GM23338 (cell line): ENCODE measurements at regions not wholly inside any gene's neighbourhood (a gene's known extent, or its start where the extent isn't known, plus 50 kb on each side); places are given as distances from the start of the nearest gene placed in this dataset.

Experiments
- ATAC-seq: fragments of 200-7000 bp; cut with Tn5 transposase; 3 replicates; pipeline ENCODE4 v1.9.1; 2020
- DNase-seq: peaks from one replicate; pipeline ENCODE4 v3.0.0-alpha.2; 2015; ENCODE audit warnings: low spot score
- H2AFZ ChIP-seq: fragments of 200-600 bp; sonication (generic); 2 replicates; pipeline ENCODE4 v1.8.0; 2016; ENCODE audit warnings: antibody characterized with exemption, mild to moderate bottlenecking, moderate library complexity
- H3F3A ChIP-seq: fragments of 200-600 bp; sonication (generic); replicated peaks from 2 replicates; pipeline ENCODE4 v1.8.0; 2017; ENCODE audit warnings: antibody characterized with exemption, mixed run types, low read depth
- H3K27ac ChIP-seq: fragments of 200-600 bp; sonication (generic); 2 replicates; pipeline ENCODE4 v1.6.1; 2016; ENCODE audit warnings: low read depth
- H3K27me3 ChIP-seq: fragments of 200-600 bp; sonication (generic); 2 replicates; pipeline ENCODE4 v1.8.0; 2016; ENCODE audit warnings: mild to moderate bottlenecking, mixed run types, moderate library complexity; ENCODE audit not compliant: insufficient read depth
- H3K36me3 ChIP-seq: fragments of 200-600 bp; sonication (generic); 2 replicates; pipeline ENCODE4 v1.8.0; 2016; ENCODE audit warnings: mild to moderate bottlenecking; ENCODE audit not compliant: insufficient read depth
- H3K4me1 ChIP-seq: fragments of 200-600 bp; sonication (generic); 2 replicates; pipeline ENCODE4 v1.8.0; 2016; ENCODE audit warnings: mild to moderate bottlenecking, moderate library complexity; ENCODE audit not compliant: insufficient read depth
- H3K4me2 ChIP-seq: fragments of 200-600 bp; sonication (generic); 2 replicates; pipeline ENCODE4 v1.7.1; 2017; ENCODE audit warnings: mixed run types
- H3K4me3 ChIP-seq: fragments of 200-600 bp; sonication (generic); 2 replicates; pipeline ENCODE4 v1.6.1; 2016; ENCODE audit warnings: mixed run types
- H3K79me2 ChIP-seq: fragments of 200-600 bp; sonication (generic); replicated peaks from 2 replicates; pipeline ENCODE4 v1.8.0; 2017; ENCODE audit warnings: mild to moderate bottlenecking; ENCODE audit not compliant: insufficient read depth
- H3K9me2 ChIP-seq: fragments of 200-600 bp; sonication (generic); 2 replicates; pipeline ENCODE4 v1.8.0; 2017; ENCODE audit not compliant: insufficient read depth
- H4K20me1 ChIP-seq: fragments of 200-600 bp; sonication (generic); replicated peaks from 2 replicates; pipeline ENCODE4 v1.8.0; 2017; ENCODE audit warnings: mild to moderate bottlenecking; ENCODE audit not compliant: insufficient read depth
- H3K27ac Mint-ChIP-seq: 2 replicates; pipeline ENCODE4 v1.8.0; 2020; ENCODE audit warnings: inconsistent platforms, mild to moderate bottlenecking, moderate library complexity, mixed read lengths
- H3K27me3 Mint-ChIP-seq: 3 replicates; pipeline ENCODE4 v1.8.0; 2022; ENCODE audit warnings: low read depth, mild to moderate bottlenecking, moderate library complexity, mixed read lengths, inconsistent platforms; ENCODE audit not compliant: insufficient read depth, poor library complexity
- H3K36me3 Mint-ChIP-seq: 3 replicates; pipeline ENCODE4 v1.8.0; 2021; ENCODE audit warnings: low read depth, mild to moderate bottlenecking, inconsistent platforms, moderate library complexity, mixed read lengths
- H3K4me1 Mint-ChIP-seq: 3 replicates; pipeline ENCODE4 v1.8.0; 2020; ENCODE audit warnings: mild to moderate bottlenecking, inconsistent platforms, mixed read lengths
- H3K4me3 Mint-ChIP-seq: 3 replicates; pipeline ENCODE4 v1.8.0; 2021; ENCODE audit warnings: moderate library complexity, mild to moderate bottlenecking, inconsistent platforms, mixed read lengths
- H3K9me3 Mint-ChIP-seq: 3 replicates; pipeline ENCODE4 v1.8.0; 2020; ENCODE audit warnings: moderate library complexity, mild to moderate bottlenecking, inconsistent platforms, mixed read lengths
- CREB1 ChIP-seq: fragments of 250-450 bp; sonication (Bioruptor Pico); IDR thresholded peaks from 2 replicates; pipeline ENCODE4 v1.5.0; 2020; ENCODE audit warnings: low read depth, mild to moderate bottlenecking, moderate library complexity
- EZH2phosphoT487 ChIP-seq: fragments of 200-600 bp; sonication (generic); IDR thresholded peaks from one replicate; pipeline ENCODE4 v1.8.1; 2018; ENCODE audit warnings: antibody characterized with exemption; ENCODE audit not compliant: unreplicated experiment
- JUNB ChIP-seq: IDR thresholded peaks from one replicate; pipeline ENCODE4 v1.6.1; 2016; ENCODE audit warnings: antibody characterized with exemption; ENCODE audit not compliant: unreplicated experiment
- NANOG ChIP-seq: IDR thresholded peaks from 2 replicates; pipeline ENCODE4 v1.6.1; 2016; ENCODE audit warnings: antibody characterized with exemption, borderline replicate concordance
- POLR2AphosphoS5 ChIP-seq: IDR thresholded peaks from 2 replicates; pipeline ENCODE4 v1.6.1; 2016; ENCODE audit warnings: antibody characterized with exemption, low read depth
- STAT1 ChIP-seq: IDR thresholded peaks from one replicate; pipeline ENCODE4 v1.6.1; 2016; ENCODE audit warnings: antibody characterized with exemption; ENCODE audit not compliant: unreplicated experiment
- ZNF331 ChIP-seq: fragments of 250-450 bp; sonication (Bioruptor Pico); IDR thresholded peaks from 2 replicates; pipeline ENCODE4 v1.5.0; 2020; ENCODE audit warnings: low read depth, mild to moderate bottlenecking, moderate library complexity
- TF ChIP-seq, protein P1 (sequence below), 2 experiments: fragments of 200-600 bp in 1 of 2; sonication (generic) in 1 of 2; conservative IDR thresholded peaks; 2 replicates each; pipeline versions ENCODE4 v1.5.1 to v1.6.1; 2016 to 2017; ENCODE audit warnings: antibody characterized with exemption in 2 of 2, low read depth in 2 of 2, mild to moderate bottlenecking in 2 of 2, moderate library complexity in 1 of 2
- TF ChIP-seq, protein P2 (sequence below): fragments of 250-450 bp; sonication (Bioruptor Pico); IDR thresholded peaks from 2 replicates; pipeline ENCODE4 v1.5.0; 2020; ENCODE audit warnings: mild to moderate bottlenecking, moderate library complexity
- TF ChIP-seq, protein P3 (sequence below): IDR thresholded peaks from one replicate; pipeline ENCODE4 v1.6.1; 2018; ENCODE audit warnings: antibody characterized with exemption; ENCODE audit not compliant: unreplicated experiment
- TF ChIP-seq, protein P4 (sequence below): IDR thresholded peaks from 2 replicates; pipeline ENCODE4 v1.6.1; 2016; ENCODE audit warnings: antibody characterized with exemption

DNA sequence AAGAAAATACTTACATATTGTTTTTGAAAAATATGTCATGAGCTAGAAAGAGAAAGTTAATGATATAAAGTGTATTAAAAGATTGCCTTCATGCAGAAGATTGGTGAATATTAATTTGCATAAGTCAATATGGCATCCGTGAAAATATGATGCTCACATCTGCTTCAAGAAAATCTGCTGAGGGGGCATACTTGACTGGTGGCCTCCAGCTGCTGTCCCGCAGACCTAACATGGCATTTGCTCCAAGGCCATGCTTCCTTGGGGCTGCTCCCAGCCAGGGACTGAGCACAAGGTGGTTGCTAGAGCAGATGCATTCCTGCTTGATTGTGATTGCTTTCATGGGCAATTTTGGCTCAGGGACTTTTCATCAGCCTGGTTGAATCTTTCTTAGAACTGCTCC, 133.8 kb downstream of the TTC6 start:
- DNase-seq (no peak), ATAC-seq (no peak)
- H2AFZ ChIP-seq: no peak overlapping the region
- Mint-ChIP-seq H3K9me3 (no peaks in the 10 kb centered on the region), H3K4me1 (no peaks in the 10 kb centered on the region), H3K4me3 (no peak overlapping the region), H3K27me3 (no peaks in the 10 kb centered on the region), H3K27ac (no peak overlapping the region), H3K36me3 (no peaks in the 10 kb centered on the region)
- TF ChIP-seq, protein P1, sequence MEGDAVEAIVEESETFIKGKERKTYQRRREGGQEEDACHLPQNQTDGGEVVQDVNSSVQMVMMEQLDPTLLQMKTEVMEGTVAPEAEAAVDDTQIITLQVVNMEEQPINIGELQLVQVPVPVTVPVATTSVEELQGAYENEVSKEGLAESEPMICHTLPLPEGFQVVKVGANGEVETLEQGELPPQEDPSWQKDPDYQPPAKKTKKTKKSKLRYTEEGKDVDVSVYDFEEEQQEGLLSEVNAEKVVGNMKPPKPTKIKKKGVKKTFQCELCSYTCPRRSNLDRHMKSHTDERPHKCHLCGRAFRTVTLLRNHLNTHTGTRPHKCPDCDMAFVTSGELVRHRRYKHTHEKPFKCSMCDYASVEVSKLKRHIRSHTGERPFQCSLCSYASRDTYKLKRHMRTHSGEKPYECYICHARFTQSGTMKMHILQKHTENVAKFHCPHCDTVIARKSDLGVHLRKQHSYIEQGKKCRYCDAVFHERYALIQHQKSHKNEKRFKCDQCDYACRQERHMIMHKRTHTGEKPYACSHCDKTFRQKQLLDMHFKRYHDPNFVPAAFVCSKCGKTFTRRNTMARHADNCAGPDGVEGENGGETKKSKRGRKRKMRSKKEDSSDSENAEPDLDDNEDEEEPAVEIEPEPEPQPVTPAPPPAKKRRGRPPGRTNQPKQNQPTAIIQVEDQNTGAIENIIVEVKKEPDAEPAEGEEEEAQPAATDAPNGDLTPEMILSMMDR (conservative IDR thresholded peaks at IDR 0.05; ENCODE audit: low read depth in 2 of 2): no peak
- TF ChIP-seq, protein P2, sequence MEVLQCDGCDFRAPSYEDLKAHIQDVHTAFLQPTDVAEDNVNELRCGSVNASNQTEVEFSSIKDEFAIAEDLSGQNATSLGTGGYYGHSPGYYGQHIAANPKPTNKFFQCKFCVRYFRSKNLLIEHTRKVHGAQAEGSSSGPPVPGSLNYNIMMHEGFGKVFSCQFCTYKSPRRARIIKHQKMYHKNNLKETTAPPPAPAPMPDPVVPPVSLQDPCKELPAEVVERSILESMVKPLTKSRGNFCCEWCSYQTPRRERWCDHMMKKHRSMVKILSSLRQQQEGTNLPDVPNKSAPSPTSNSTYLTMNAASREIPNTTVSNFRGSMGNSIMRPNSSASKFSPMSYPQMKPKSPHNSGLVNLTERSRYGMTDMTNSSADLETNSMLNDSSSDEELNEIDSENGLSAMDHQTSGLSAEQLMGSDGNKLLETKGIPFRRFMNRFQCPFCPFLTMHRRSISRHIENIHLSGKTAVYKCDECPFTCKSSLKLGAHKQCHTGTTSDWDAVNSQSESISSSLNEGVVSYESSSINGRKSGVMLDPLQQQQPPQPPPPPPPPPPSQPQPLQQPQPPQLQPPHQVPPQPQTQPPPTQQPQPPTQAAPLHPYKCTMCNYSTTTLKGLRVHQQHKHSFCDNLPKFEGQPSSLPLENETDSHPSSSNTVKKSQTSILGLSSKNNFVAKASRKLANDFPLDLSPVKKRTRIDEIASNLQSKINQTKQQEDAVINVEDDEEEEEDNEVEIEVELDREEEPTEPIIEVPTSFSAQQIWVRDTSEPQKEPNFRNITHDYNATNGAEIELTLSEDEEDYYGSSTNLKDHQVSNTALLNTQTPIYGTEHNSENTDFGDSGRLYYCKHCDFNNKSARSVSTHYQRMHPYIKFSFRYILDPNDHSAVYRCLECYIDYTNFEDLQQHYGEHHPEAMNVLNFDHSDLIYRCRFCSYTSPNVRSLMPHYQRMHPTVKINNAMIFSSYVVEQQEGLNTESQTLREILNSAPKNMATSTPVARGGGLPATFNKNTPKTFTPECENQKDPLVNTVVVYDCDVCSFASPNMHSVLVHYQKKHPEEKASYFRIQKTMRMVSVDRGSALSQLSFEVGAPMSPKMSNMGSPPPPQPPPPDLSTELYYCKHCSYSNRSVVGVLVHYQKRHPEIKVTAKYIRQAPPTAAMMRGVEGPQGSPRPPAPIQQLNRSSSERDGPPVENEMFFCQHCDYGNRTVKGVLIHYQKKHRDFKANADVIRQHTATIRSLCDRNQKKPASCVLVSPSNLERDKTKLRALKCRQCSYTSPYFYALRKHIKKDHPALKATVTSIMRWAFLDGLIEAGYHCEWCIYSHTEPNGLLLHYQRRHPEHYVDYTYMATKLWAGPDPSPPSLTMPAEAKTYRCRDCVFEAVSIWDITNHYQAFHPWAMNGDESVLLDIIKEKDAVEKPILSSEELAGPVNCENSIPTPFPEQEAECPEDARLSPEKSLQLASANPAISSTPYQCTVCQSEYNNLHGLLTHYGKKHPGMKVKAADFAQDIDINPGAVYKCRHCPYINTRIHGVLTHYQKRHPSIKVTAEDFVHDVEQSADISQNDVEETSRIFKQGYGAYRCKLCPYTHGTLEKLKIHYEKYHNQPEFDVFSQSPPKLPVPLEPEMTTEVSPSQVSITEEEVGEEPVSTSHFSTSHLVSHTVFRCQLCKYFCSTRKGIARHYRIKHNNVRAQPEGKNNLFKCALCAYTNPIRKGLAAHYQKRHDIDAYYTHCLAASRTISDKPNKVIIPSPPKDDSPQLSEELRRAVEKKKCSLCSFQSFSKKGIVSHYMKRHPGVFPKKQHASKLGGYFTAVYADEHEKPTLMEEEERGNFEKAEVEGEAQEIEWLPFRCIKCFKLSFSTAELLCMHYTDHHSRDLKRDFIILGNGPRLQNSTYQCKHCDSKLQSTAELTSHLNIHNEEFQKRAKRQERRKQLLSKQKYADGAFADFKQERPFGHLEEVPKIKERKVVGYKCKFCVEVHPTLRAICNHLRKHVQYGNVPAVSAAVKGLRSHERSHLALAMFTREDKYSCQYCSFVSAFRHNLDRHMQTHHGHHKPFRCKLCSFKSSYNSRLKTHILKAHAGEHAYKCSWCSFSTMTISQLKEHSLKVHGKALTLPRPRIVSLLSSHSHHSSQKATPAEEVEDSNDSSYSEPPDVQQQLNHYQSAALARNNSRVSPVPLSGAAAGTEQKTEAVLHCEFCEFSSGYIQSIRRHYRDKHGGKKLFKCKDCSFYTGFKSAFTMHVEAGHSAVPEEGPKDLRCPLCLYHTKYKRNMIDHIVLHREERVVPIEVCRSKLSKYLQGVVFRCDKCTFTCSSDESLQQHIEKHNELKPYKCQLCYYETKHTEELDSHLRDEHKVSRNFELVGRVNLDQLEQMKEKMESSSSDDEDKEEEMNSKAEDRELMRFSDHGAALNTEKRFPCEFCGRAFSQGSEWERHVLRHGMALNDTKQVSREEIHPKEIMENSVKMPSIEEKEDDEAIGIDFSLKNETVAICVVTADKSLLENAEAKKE: no peak
- TF ChIP-seq EZH2phosphoT487: no peak
- no peak for TF ChIP-seq NANOG
- no peak for TF ChIP-seq ZNF331
- no peak for TF ChIP-seq JUNB
- TF ChIP-seq, protein P3, sequence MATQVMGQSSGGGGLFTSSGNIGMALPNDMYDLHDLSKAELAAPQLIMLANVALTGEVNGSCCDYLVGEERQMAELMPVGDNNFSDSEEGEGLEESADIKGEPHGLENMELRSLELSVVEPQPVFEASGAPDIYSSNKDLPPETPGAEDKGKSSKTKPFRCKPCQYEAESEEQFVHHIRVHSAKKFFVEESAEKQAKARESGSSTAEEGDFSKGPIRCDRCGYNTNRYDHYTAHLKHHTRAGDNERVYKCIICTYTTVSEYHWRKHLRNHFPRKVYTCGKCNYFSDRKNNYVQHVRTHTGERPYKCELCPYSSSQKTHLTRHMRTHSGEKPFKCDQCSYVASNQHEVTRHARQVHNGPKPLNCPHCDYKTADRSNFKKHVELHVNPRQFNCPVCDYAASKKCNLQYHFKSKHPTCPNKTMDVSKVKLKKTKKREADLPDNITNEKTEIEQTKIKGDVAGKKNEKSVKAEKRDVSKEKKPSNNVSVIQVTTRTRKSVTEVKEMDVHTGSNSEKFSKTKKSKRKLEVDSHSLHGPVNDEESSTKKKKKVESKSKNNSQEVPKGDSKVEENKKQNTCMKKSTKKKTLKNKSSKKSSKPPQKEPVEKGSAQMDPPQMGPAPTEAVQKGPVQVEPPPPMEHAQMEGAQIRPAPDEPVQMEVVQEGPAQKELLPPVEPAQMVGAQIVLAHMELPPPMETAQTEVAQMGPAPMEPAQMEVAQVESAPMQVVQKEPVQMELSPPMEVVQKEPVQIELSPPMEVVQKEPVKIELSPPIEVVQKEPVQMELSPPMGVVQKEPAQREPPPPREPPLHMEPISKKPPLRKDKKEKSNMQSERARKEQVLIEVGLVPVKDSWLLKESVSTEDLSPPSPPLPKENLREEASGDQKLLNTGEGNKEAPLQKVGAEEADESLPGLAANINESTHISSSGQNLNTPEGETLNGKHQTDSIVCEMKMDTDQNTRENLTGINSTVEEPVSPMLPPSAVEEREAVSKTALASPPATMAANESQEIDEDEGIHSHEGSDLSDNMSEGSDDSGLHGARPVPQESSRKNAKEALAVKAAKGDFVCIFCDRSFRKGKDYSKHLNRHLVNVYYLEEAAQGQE: no peak
- no peak for TF ChIP-seq STAT1
- no peak for TF ChIP-seq CREB1 (CRISPR knock-in tag)
- no peak for TF ChIP-seq POLR2AphosphoS5
- TF ChIP-seq, protein P4, sequence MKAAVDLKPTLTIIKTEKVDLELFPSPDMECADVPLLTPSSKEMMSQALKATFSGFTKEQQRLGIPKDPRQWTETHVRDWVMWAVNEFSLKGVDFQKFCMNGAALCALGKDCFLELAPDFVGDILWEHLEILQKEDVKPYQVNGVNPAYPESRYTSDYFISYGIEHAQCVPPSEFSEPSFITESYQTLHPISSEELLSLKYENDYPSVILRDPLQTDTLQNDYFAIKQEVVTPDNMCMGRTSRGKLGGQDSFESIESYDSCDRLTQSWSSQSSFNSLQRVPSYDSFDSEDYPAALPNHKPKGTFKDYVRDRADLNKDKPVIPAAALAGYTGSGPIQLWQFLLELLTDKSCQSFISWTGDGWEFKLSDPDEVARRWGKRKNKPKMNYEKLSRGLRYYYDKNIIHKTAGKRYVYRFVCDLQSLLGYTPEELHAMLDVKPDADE: no peak
- H3K27me3 ChIP-seq: no peaks in the 10 kb centered on the region
- no peaks in the 10 kb centered on the region for H3K79me2 ChIP-seq
- H3F3A ChIP-seq: no peaks in the 10 kb centered on the region
- H3K4me2 ChIP-seq: no peak overlapping the region
- H4K20me1 ChIP-seq: no peaks in the 10 kb centered on the region
- no peaks in the 10 kb centered on the region for H3K4me1 ChIP-seq
- no peak overlapping the region for H3K4me3 ChIP-seq
- no peaks in the 10 kb centered on the region for H3K36me3 ChIP-seq
- no peak overlapping the region for H3K27ac ChIP-seq
- H3K9me2 ChIP-seq: no peaks in the 10 kb centered on the region
